Endodermal cell (in vitro differentiated cells): ENCODE measurements at regions not wholly inside any gene's neighbourhood (a gene's known extent, or its start where the extent isn't known, plus 50 kb on each side); places are given as distances from the start of the nearest gene placed in this dataset.

Source experiments
- DNase-seq: peaks from one replicate; pipeline ENCODE4 v3.0.0-alpha.2; 2017
- H3K27ac ChIP-seq: 2 replicates; pipeline ENCODE4 v1.5.1; 2013; ENCODE audit warnings: mild to moderate bottlenecking, low read depth, low read length, moderate library complexity
- H3K27me3 ChIP-seq: 2 replicates; pipeline ENCODE4 v1.6.1; 2013; ENCODE audit warnings: mild to moderate bottlenecking, low read length, moderate library complexity; ENCODE audit not compliant: insufficient read depth, control insufficient read depth, poor library complexity, severe bottlenecking
- H3K36me3 ChIP-seq: 2 replicates; pipeline ENCODE4 v1.7.0; 2013; ENCODE audit warnings: mild to moderate bottlenecking, low read length, moderate library complexity; ENCODE audit not compliant: control insufficient read depth, insufficient read depth
- H3K4me1 ChIP-seq: one replicate; pipeline ENCODE4 v1.7.0; 2013; ENCODE audit warnings: low read length; ENCODE audit not compliant: control insufficient read depth, insufficient read depth
- H3K4me3 ChIP-seq: 2 replicates; pipeline ENCODE4 v1.5.1; 2013; ENCODE audit warnings: mild to moderate bottlenecking, low read length, moderate library complexity
- H3K9ac ChIP-seq: 2 replicates; pipeline ENCODE4 v1.6.1; 2013; ENCODE audit warnings: mild to moderate bottlenecking, low read length, moderate library complexity; ENCODE audit not compliant: poor library complexity, severe bottlenecking; ENCODE audit errors: extremely low read depth
- H3K9me3 ChIP-seq: 2 replicates; pipeline ENCODE4 v1.6.1; 2013; ENCODE audit warnings: mild to moderate bottlenecking, low read length, moderate library complexity; ENCODE audit not compliant: control insufficient read depth
- H3K27ac Mint-ChIP-seq: 2 replicates; pipeline ENCODE4 v1.8.0; 2020; ENCODE audit warnings: mixed read lengths
- H3K27me3 Mint-ChIP-seq: 2 replicates; pipeline ENCODE4 v1.8.0; 2021; ENCODE audit warnings: mild to moderate bottlenecking, mixed read lengths; ENCODE audit not compliant: insufficient read depth
- H3K36me3 Mint-ChIP-seq: 2 replicates; pipeline ENCODE4 v1.8.0; 2020; ENCODE audit warnings: low read depth, mixed read lengths
- H3K4me1 Mint-ChIP-seq: 2 replicates; pipeline ENCODE4 v1.8.0; 2020; ENCODE audit warnings: mixed read lengths
- H3K4me3 Mint-ChIP-seq: 2 replicates; pipeline ENCODE4 v1.8.0; 2020; ENCODE audit warnings: mild to moderate bottlenecking, moderate library complexity, mixed read lengths
- H3K9me3 Mint-ChIP-seq: 2 replicates; pipeline ENCODE4 v1.8.0; 2020; ENCODE audit warnings: mild to moderate bottlenecking, mixed read lengths
- CTCF ChIP-seq: fragments of 200-600 bp; sonication (generic); conservative IDR thresholded peaks from 2 replicates; pipeline ENCODE4 v1.5.0; 2021; ENCODE audit warnings: antibody characterized with exemption, mild to moderate bottlenecking
- WGBS, 2 experiments: methylation state at CpG; one replicate each; pipeline versions ENCODE4 v1.1.5 to v1.1.7; 2013; ENCODE audit warnings: missing lambda C conversion rate in 2 of 2, mixed read lengths in 1 of 2; ENCODE audit not compliant: insufficient coverage in 1 of 2, insufficient read length in 1 of 2; 5-methylcytosine and 5-hydroxymethylcytosine counted together

GRCh38 chr4:90007494-90008167, 113.0 kb downstream of the MMRN1 start:
- peaks cover 2% of the 10 kb centered on the region for H3K27me3 Mint-ChIP-seq
- Histone ChIP-seq H3K9ac (no peak overlapping the region), H3K36me3 (no peaks in the 10 kb centered on the region), H3K9me3 (no peaks in the 10 kb centered on the region), H3K27me3 (no peaks in the 10 kb centered on the region), H3K4me3 (no peak overlapping the region), H3K27ac (no peak overlapping the region), H3K4me1 (no peaks in the 10 kb centered on the region)
- H3K9me3 Mint-ChIP-seq, result peaks cover 10% of the 10 kb centered on the region
- 80 to 85% methylated on average over 1 to 3 of the region's 3 CpGs for WGBS, 2 experiments
- H3K4me1 Mint-ChIP-seq, result peaks cover 12% of the 10 kb centered on the region
- no peak for TF ChIP-seq CTCF
- peak overlapping the region; percentile 79 for H3K27ac Mint-ChIP-seq
- no peak overlapping the region for H3K4me3 Mint-ChIP-seq
- peak; percentile 74 for DNase-seq
- no peaks in the 10 kb centered on the region for H3K36me3 Mint-ChIP-seq

GRCh38 chr4:90012918-90013317, 114.3 kb upstream of the CCSER1 start:
- no peak overlapping the region for H3K4me3 ChIP-seq
- Mint-ChIP-seq H3K9me3 (peaks cover 8% of the 10 kb centered on the region), H3K4me1 (peaks cover 2% of the 10 kb centered on the region), H3K27ac (no peak overlapping the region), H3K36me3 (no peaks in the 10 kb centered on the region), H3K27me3 (peaks cover 2% of the 10 kb centered on the region), H3K4me3 (no peak overlapping the region)
- 89 to 93% methylated on average over 3 to 4 of the region's 4 CpGs for WGBS, 2 experiments
- no peak overlapping the region for H3K9ac ChIP-seq
- no peaks in the 10 kb centered on the region for H3K9me3 ChIP-seq
- no peak for TF ChIP-seq CTCF
- no peaks in the 10 kb centered on the region for H3K27me3 ChIP-seq
- H3K27ac ChIP-seq, result no peak overlapping the region
- no peak for DNase-seq
- no peaks in the 10 kb centered on the region for H3K36me3 ChIP-seq
- no peaks in the 10 kb centered on the region for H3K4me1 ChIP-seq

GRCh38 chr4:90024519-90024918, 102.7 kb upstream of the CCSER1 start:
- H3K4me3 ChIP-seq, result no peak overlapping the region
- no peak overlapping the region for H3K4me3 Mint-ChIP-seq
- TF ChIP-seq CTCF, result no peak
- H3K27ac Mint-ChIP-seq, result no peak overlapping the region
- no peaks in the 10 kb centered on the region for H3K36me3 Mint-ChIP-seq
- H3K27me3 Mint-ChIP-seq, result no peaks in the 10 kb centered on the region
- no peaks in the 10 kb centered on the region for H3K27me3 ChIP-seq
- peaks cover 4% of the 10 kb centered on the region for H3K4me1 ChIP-seq
- no peak for DNase-seq
- 100% methylated on average over 1 of the region's 1 CpG; no CpG with 5 or more reads in 1 of the 2 experiments for WGBS, 2 experiments
- no peaks in the 10 kb centered on the region for H3K36me3 ChIP-seq
- H3K9me3 Mint-ChIP-seq, result no peaks in the 10 kb centered on the region
- peaks cover 26% of the 10 kb centered on the region for H3K4me1 Mint-ChIP-seq
- no peak overlapping the region for H3K27ac ChIP-seq
- no peaks in the 10 kb centered on the region for H3K9me3 ChIP-seq
- H3K9ac ChIP-seq, result no peak overlapping the region
